SK-N-SH (cell line): ENCODE measurements at regions not wholly inside any gene's neighbourhood (a gene's known extent, or its start where the extent isn't known, plus 50 kb on each side); places are given as distances from the start of the nearest gene placed in this dataset.

ENCODE experiments used
- FOXM1 ChIP-seq: IDR thresholded peaks from 2 replicates; pipeline ENCODE4 v1.4.0; 2012; ENCODE audit warnings: low read depth, mild to moderate bottlenecking
- RCOR1 ChIP-seq: fragments of 150-350 bp; IDR thresholded peaks from 2 replicates; pipeline ENCODE4 v1.6.1; 2017; ENCODE audit warnings: antibody characterized with exemption, low read length
- TF ChIP-seq, protein P1 (sequence below): fragments of 200-600 bp; sonication (generic); IDR thresholded peaks from 2 replicates; pipeline ENCODE4 v1.6.1; 2017; ENCODE audit warnings: antibody characterized with exemption, mild to moderate bottlenecking, moderate library complexity

DNA sequence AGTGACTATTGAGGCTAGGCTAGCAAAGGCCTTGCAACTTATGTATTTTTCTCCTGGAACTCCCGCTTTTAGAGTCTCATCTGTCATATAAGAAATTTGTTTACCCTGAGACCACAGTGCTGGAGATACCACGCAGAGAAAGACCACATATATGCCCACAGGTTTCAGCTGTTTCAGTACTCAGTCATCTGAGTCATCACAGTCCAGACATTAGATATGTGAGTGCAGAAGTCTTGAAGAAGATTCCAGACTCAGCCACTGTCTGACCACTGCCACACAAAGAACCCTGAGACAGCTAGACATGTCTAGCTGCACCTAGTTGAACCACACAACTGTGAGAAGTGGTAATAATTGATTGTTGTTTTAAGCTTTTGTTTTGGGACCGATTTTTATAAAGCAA is 648.3 kb downstream of the EPM2A start:
- TF ChIP-seq, protein P1, sequence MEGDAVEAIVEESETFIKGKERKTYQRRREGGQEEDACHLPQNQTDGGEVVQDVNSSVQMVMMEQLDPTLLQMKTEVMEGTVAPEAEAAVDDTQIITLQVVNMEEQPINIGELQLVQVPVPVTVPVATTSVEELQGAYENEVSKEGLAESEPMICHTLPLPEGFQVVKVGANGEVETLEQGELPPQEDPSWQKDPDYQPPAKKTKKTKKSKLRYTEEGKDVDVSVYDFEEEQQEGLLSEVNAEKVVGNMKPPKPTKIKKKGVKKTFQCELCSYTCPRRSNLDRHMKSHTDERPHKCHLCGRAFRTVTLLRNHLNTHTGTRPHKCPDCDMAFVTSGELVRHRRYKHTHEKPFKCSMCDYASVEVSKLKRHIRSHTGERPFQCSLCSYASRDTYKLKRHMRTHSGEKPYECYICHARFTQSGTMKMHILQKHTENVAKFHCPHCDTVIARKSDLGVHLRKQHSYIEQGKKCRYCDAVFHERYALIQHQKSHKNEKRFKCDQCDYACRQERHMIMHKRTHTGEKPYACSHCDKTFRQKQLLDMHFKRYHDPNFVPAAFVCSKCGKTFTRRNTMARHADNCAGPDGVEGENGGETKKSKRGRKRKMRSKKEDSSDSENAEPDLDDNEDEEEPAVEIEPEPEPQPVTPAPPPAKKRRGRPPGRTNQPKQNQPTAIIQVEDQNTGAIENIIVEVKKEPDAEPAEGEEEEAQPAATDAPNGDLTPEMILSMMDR = no peak
- no peak for TF ChIP-seq RCOR1
- TF ChIP-seq FOXM1 = no peak
